ENCODE measurements at regions not wholly inside any gene's neighbourhood (a gene's known extent, or its start where the extent isn't known, plus 50 kb on each side); places are given as distances from the start of the nearest gene placed in this dataset.

- TF ChIP-seq MNT (IDR thresholded peaks at IDR 0.05) (peak; percentile 11; the same call in 1 of the 2 replicates), TFDP1 (CRISPR knock-in tag; IDR thresholded peaks at IDR 0.05; ENCODE audit: borderline replicate concordance) (0 out of 2 replicates have a peak, but pooled peaks have one; percentile 8), CTCF (CRISPR knock-in tag; IDR thresholded peaks at IDR 0.05) (peak; percentile 42; the same call in 1 of the 2 replicates), MTA1 (CRISPR knock-in tag; IDR thresholded peaks at IDR 0.05; ENCODE audit: borderline replicate concordance) (peak; percentile 34; the same call in 1 of the 2 replicates), ZNF768 (CRISPR knock-in tag; IDR thresholded peaks at IDR 0.05) (peak; percentile 34; the same call in 1 of the 2 replicates), ZGPAT (CRISPR knock-in tag; IDR thresholded peaks at IDR 0.05) (0 out of 2 replicates have a peak, but pooled peaks have one; percentile 34), GABPB1 (CRISPR knock-in tag; IDR thresholded peaks at IDR 0.05) (peak; percentile 60), ZFP90 (CRISPR knock-in tag; IDR thresholded peaks at IDR 0.05; ENCODE audit: borderline replicate concordance) (peak; percentile 64; the same call in 1 of the 2 replicates)
Measured at GRCh38 chr2:740322-741194, 63.4 kb upstream of the TMEM18 start (continued).
